ENCODE measurements at regions not wholly inside any gene's neighbourhood (a gene's known extent, or its start where the extent isn't known, plus 50 kb on each side); places are given as distances from the start of the nearest gene placed in this dataset.

GRCh38 chr9:79939819-79940218 lies 368.1 kb downstream of the TLE4 start:
- TF ChIP-seq CTCF (IDR thresholded peaks at IDR 0.05): no peak
- no peak for TF ChIP-seq EP300 (IDR thresholded peaks at IDR 0.05)
- no peak for TF ChIP-seq POLR2AphosphoS5 (IDR thresholded peaks at IDR 0.05)
- TF ChIP-seq POLR2A (IDR thresholded peaks at IDR 0.05): no peak
